Suppressor macrophage treated with lipopolysaccharide for 4 hours (primary cell): ENCODE measurements at regions not wholly inside any gene's neighbourhood (a gene's known extent, or its start where the extent isn't known, plus 50 kb on each side); places are given as distances from the start of the nearest gene placed in this dataset.

Experiments used
- DNase-seq: peaks from one replicate; pipeline ENCODE4 v3.0.0-alpha.2; 2020

DNA sequence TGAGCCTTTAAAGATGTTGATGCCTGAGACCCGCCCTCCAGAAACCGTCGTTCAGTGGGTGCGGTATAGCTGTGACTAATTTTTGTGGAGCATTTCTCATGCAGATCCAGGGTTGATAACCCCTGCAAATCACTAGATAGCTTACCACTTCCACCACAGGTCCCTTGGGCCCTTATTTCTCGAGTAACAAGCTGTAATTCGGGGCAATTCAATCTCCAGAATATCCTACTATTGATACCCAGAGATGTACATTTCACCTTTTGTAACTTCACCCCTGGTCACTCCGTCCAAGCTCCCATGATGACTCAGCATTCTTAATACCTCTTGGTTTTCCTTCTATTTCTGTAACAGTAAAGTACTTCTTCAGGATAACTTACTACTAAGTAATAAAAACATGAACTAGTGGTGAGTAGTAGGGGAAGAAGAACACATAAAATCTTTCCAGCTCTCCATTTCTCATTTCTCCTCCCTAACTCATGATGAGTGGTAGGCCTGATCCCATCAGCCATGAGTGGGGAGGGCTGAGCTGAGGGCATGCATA lies 71.9 kb upstream of the UBL3 start:
- no peak for DNase-seq

DNA sequence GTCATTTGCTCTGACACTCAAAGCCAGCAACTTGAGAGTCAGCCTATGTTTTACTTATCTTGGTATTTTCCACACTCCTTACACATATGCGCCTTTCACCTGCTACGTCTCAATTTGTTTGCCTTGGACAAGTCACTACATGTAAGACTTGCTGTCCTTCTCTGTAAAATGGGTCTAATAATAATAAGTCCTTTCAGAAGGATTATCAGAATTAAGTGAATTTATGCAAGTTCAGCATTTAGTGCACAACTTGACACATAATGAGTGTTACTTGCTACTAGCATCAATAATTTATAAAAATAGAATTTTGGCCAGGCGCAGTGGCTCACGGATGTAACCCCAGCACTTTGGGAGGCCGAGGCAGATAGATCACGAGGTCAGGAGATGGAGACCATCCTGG lies 71.1 kb upstream of the UBL3 start:
- no peak for DNase-seq

DNA sequence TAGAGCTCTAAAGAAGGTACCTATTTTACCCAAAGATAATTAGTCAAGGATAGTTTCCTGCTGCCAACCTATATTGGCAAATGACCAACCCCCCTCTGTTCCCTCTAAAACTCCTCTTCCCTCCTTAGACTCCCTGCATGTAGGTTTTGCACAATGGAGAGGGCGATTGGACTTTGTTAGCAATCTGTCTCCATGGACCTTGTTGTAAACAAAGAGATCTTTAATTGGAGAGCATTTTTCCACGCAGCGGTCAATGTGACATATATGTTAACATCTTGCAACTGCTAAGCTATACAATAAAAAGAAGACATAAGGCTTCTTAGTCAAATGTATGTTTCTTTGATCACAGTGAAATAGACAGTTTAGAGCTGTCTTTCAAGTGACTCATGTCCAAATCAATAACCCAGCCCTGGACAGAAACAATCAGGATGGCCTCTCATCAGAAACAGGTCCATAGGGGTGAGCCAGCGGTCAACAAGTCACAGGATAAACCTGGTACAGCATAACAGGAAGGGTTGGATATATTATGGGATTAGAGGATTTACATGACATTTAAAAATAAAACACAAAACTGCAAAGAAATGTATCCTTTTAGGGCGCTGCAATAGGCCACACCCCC lies 69.7 kb upstream of the UBL3 start:
- DNase-seq: no peak

DNA sequence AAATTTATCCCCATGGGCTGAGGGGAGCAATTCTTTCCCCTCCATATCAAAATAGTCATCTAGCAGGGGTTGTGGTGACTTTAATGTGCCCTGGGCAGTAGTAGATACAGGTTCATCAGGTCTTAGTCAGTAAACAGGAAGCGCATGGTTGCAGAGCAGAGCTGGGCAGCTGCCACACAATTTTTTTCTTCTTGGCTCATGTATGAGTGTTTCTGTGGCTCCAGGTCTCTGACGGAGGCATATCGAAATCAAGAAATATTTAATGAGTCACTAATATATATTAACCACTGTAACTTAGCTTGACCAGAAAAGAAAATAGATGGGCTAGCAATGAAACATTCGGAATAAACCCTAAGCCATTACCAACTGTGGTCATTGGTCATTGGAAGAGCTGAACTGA lies 68.4 kb upstream of the UBL3 start:
- DNase-seq: no peak

DNA sequence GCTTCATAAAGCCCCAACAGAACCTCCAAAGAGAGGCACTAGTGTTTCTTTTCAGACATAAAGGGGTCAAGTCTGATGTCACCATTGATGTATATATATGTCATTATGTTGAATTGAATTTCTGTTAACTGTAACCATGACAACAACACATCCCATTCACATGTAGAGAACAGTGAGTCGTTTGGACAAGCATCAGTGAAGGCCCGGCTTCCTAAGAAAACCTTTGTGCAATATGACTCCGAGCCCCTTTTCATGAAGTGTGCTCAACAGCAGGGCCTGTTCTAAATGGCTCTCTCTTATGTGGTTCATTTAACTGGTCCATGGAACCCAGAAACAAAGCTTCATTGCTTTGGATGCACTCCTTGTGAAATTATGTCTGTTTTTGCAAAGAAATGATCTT lies 67.2 kb upstream of the UBL3 start:
- DNase-seq: no peak

DNA sequence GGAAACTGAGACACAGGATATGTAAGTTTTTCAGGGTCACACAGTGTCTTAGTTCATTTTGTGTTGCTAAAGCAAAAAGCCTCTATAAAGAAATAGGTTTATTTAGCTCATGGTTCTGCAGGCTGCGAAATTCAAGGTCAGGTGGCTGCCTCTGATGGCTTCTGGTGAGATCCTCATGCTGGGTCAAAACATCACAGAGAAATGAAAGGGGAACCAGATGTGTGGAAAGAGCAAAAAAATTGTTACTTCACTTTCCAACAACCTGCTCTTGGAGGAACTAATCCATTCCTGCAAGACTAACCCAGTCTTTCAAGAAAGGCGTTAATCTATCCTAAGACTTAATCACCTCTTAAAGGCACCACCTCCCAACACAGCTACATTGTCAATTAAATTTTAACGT lies 64.2 kb upstream of the UBL3 start:
- DNase-seq: peak; percentile 37

DNA sequence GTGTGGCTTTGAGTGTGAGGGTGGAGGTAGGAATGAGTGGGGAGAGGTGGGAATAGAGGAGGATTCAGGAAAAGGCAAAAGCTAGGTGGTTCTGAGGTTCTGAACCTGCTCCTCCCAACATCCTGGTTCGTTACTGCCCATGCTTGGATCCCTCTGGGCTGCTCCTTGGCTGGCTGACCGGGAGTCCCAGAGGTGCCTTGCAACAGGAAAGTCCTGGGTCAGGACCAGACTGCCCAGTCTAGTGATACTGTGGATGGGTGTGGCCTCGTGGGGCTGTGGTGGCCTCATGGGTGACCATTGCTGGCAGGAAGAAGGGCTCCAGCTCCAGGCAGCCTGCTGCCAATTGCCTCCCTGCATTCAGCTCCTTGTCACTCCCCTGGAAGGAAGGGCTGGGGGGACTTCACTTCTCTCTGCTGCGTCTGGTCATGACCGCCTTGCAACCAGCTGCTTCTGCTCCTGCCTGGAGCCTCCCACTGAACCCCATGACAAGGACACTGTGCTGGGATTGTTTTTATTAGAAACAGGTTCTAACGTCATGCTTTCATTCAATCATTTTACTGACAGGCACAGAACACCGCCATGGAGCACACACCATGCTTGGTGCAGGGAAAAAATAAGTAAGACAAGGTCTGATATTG lies 61.5 kb upstream of the UBL3 start:
- no peak for DNase-seq

DNA sequence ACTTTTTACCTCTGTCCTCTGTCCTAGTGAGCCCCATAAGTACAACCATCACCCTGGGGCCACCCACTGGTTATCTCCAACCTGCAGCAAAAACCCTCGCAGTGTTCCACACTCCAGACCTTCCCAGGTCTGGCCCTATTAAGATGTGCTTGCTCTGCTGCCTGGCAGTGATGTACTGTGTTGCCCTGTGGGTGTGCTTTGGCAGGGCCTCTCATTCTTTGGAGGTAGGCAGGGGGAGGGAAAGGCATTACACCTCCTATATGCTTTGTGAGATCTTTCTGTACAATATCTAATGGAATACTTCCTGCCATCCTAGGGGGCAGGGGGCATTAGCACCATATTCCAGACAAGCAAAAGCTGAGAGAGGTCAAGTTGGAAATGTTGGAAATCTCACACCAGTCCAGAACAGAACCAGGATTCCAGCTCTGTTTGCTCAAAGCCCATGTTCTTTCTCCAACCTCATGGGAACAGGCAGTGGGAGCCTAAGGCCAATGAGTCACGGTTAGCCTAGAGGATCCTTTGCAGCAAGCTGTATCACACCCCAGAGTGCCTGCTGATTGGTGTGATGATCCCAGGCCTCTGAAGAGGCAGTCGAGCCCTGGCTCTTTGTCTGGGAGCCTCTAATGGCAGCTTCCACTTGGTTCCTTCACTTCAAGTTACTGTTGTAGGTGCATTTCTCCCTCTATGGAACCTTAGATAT lies 59.7 kb upstream of the UBL3 start:
- DNase-seq: no peak

DNA sequence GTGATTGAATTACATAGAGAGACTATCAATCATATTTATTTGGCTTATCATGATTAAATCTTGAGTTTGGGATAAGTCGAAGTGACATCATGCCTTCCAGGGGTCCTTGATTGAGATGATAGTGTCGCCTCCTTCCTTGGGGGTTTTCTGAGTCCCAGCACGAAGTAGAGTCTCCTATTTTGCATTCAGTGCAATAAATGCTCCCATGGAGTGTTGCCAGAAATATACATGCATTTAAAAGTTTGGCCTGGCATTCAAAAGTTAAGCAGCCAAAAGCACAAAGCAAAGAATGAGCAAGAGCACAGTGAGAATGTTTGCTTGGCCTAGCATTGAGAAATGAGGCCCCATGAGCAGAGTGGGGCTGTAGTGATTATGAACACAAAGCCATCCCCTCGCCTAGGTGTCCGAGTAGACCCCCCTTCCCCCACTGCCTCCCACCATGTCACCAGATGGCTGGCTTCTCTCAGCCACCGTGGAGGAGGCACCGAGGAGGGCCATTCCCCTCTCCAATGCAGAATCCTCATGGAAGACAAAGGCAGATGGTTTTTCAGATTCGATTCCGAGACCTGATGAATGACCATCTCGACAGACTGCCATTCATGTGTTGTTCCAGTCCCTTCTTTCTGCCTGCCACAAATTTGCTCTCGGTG lies 58.8 kb upstream of the UBL3 start:
- DNase-seq: no peak

DNA sequence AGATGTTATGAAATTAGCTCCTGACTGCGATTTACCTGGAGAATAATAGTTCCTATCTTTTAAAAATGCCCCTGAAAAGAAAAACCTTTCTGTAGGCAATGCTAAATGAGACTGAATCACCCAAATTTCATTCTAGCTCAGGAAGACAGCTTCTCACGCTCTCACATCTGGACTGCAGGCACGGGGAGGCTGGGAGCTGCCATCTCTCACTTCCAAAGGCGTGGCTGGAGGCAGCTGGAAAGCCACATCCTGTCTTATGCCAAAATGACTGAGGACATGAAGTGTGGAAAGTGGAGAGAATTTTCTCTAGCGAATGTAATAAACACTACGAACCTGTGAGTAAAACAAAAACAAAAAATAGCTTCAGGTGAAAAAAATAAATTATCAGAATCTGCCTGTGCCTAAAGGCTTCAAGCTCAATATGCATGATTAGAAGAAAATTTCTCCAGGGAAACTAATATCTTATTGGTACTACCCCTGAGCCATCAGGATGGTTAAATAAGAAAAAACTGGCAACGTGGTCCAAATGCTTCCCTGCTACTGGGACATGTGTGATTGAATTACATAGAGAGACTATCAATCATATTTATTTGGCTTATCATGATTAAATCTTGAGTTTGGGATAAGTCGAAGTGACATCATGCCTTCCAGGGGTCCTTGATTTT lies 58.1 kb upstream of the UBL3 start:
- no peak for DNase-seq

DNA sequence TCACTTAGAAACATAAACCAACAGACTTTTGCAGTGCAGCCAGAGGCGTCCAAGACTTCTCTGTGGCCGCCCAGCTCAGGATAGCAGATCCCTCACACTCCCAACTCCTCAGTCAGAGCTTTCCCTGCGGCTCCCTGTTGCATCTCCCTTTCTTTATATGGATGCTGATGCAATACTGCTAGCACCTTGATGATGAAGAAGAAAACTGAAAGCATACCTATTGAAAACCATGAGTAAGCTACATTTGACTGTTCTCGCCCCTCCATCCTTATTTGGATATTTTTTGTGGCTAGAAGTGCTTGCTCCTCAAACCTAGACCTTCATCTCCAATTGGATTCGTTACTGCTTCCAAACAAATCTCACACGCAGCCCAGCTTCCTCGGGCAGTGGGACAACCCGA lies 57.3 kb upstream of the UBL3 start:
- DNase-seq: no peak

DNA sequence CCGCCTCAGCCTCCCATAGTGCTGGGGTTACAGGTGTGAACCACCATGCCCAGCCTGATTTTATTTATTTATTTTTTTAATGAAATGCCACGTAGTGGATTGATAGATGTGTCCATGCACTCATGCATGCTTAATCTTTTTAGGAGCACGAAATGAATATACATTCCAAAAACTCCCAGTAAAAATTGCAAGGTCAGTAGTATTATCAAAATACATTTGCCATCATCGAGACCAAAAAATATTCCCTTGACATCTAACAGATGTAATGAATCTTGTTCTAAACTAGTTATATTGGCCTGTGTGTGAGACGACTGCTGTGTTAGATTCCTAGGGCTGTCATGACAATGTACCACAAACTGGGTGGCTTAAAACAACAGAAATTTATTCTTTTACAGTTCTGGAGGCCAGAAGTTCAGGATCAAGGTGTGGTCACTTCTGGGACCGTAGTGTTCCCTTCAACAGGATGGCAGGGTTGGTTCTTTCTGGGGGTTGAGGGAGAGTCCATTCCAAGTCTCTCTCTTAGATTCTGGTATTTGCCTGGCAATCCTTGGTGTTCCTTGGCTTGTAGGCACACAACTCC lies 56.1 kb upstream of the UBL3 start:
- DNase-seq: no peak

DNA sequence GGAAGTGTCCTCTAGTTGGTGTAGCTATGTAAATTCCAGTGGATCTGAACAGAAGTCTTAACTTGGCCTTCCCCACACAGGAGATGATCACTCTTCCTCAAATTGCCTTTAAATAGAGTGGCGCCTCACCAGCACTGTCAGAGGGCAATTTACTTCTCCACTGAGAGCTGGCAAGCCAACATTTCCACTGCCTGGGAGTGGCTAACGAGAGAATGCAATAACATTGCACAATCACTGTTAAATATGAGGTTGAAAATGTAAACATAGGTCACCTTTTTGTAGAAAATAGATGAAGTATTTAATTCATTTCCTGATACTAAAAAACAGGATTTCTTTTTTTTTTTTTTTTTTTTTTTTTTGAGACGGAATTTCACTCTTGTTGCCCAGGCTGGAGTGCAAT lies 55.4 kb upstream of the UBL3 start:
- peak; percentile 63 for DNase-seq

DNA sequence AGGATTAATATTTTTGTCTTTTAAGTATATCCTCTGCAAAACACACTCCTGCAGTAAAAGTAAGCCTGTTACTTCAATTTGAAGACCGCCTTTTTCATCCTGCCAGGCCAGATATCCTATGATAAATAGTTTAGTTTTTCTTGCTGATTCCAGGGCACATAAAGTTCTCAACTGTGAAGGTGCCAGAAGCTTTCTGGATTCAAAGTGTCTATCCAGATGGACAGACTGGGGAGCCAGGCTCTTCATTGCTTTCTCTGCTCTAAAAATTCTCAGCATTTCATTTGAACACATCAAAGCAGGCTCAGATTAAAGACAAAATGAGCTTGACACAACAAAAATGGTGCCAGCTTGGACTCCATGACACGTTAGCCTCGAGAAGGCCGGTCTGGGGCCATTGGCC lies 53.6 kb upstream of the UBL3 start:
- no peak for DNase-seq

DNA sequence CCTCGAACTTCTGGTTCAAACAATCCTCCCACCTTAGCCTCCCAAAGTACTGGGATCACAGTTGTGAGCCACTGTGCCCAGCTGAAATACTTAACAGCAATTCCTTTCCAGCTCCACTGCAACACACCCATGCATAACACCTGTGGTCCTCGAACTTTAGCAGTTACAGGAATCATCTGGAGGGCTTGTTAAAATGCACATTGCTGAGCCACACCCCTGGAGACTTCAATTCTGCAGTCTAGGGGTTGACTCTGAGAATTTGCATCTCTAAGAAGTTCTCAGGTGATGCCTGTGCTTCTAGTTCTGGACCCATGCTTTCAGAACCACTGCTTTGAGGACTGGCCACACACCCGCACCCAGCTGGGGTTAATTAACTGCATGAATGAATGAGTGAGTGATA lies 53.1 kb upstream of the UBL3 start:
- DNase-seq: no peak

DNA sequence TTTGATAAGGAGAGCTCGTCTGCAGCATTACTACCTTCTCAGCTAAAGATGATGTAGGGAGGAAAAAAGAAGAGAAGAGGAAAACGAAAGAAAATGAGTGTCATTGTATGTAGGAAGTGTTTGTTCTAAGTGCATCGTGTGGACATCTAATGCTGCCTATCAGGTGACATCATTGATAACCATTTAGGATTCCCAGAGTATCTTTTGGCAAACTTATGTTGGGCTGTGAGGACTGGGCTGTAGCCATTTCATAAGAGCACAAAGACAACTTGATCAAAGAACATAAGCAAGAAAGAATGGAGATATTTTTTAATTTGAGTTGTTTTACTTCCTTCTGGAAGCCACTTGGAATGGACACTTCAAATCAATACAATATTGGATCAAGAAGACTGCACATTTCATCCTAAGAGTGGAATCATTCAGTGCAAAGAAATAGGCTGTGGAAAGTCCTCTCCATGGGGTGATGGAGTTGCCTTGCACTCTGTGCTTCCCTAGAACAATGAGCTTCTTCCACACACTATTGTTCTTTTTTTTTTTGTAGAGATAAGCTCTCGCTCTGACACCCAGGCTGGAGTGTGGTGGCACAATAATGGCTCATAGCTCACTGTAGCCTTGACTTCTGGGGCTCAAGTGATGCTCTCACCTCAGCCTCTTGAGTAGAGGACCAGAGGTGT lies 52.4 kb upstream of the UBL3 start:
- no peak for DNase-seq

DNA sequence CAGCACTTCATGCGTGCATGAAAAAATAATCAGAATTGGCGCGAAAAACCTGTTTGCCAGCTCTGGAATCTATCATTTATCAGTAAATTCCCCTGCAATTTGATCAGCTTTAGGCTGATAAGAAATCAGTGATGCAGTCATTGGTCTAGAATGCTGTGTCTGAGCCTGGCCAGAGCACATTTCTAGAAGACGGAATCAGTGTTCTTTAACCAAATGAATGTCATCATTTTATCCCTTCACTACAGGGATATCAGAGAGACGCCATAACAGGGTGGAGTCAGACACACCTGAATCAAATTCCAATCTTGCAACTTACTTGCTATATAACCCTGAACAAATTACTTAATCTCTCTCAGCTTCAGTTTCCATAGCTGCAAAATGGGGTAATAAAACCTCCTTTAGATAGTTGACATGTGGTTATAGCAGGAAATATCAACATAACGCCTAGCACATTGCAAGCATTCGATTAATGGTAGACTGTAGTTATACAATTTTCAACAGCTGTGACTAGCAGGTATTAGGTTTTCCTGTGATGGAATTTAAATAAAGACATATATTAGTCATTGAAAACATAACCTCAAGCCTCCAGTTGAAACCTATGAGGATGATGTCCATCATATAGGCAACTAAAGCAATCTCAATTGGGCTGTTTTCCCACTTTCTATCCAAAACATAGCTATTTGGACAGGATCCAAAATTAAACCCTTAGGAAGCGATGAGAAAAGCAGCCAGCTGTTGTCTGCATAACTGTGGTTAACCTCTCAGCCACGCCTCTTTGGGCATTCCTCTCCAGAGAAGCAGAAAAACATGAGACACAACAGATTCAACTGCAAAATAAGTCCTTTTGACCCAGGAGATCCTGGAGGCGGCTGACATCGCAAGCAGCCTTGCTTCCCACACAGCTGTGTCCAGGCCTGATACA lies 51.6 kb upstream of the UBL3 start:
- DNase-seq: peak; percentile 34
